ENCODE measurements at regions not wholly inside any gene's neighbourhood (a gene's known extent, or its start where the extent isn't known, plus 50 kb on each side); places are given as distances from the start of the nearest gene placed in this dataset.
"Not testable (repeated sequence)": the region's sequence is repeated elsewhere in the genome, so short reads cannot be mapped to it uniquely, and the experiment has no call there.

GRCh38 chr2:59875836-59876235, 677.6 kb downstream of the BCL11A start:
- no peak for DNase-seq (ENCODE audit: low spot score)

GRCh38 chr2:59874971-59875755, 678.3 kb downstream of the BCL11A start:
- DNase-seq (ENCODE audit: low spot score): no peak

GRCh38 chr2:59874361-59874760, 679.1 kb downstream of the BCL11A start:
- no peak for DNase-seq (ENCODE audit: low spot score)

DNA sequence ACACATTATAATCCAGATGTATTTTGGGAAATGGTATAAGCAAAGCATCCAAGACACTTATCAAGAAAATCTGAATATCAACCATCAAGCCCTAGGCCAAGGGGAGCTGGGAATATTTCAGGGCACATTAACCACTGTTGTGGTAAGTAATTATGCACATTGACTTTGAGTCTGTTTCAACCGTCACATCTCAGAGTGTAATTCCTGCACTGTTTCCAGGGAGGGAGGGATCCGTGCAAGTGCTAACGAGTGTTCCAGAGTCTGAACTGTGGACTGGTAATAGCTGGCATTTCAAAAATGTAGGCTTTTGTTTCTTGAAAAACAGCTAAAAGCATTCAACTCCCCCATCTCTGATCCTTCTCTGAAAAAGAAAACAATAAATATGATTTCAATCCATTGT, 681.6 kb downstream of the BCL11A start:
- no peak for DNase-seq (ENCODE audit: low spot score)

- DNase-seq (ENCODE audit: low spot score): no peak
Observed at GRCh38 chr2:59868981-59869380, 684.5 kb downstream of the BCL11A start.

GRCh38 chr2:59866436-59866835, 687.0 kb downstream of the BCL11A start:
- no peak for DNase-seq (ENCODE audit: low spot score)

DNA sequence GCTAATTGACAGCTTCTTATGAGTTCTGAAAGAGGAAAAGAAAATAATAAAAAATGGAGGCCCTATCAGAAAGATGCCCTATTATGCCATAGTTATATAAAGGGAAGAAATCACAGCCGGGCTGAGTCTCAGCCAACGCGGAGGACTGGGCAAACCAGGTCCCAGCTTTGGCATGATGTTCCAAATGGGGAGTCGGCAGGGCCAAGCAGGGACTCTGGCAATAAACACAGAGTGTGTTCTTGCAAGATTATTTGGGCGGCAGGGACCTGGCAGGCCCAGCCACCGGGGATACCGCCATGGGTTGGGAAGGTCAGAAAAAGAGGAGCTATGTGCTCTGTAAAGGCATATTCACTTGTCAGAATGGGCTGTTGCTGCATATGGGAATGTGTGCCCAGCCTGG, 694.9 kb downstream of the BCL11A start:
- no peak for DNase-seq (ENCODE audit: low spot score)

GRCh38 chr2:59857109-59857508, 696.3 kb downstream of the BCL11A start:
- no peak for DNase-seq (ENCODE audit: low spot score)

GRCh38 chr2:59856391-59856790, 697.1 kb downstream of the BCL11A start:
- no peak for DNase-seq (ENCODE audit: low spot score)

DNA sequence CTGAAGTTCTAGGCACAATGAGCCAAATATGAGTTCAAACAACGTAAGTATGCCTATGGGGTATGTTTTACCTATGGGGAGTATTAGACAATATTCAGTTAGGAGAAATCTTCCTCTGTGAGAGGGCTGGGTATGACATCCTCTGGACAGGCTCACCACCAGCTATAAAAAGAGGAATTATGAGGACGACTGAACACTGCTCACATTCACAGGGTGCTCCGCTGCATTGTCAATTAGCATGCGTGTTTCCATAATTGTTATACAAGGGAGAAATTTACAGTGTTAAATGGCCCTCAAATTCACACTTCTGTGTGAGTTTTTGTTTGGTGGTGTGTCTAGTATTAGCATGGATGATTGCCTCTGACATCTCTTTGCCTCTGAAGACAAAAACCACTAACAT, 700.4 kb downstream of the BCL11A start:
- DNase-seq (ENCODE audit: low spot score): no peak

DNA sequence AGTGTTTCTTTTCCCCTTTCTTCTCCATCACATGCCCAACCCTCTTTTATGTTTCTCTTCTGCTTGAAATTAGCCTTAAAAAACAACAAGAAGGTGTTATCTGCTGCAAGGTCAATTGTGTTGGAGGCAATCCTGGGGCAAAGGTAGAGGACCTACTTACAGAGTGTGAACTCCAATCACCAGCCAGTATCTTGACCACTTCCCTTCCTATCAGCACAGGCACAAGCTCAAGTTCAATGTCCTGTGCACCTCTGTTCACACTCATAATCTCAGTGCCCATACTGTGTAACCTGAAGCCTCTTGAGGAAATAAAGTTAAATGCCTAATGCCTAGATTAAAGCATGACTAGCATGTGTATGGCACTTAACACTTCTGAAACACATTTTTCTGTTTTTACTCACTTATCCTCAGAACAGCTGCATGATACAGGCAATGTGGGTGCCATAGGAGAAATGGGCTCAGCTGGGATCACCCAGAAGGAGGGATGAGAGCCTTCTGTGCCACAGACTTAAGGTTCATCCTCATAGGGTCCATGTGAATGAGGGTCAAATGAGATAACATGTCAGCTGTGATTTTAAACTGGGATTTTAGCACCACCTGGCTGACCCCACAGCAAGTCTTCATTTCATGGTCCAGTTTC, 701.5 kb downstream of the BCL11A start:
- DNase-seq (ENCODE audit: low spot score): no peak

GRCh38 chr2:59850554-59850953, 702.9 kb downstream of the BCL11A start:
- DNase-seq (ENCODE audit: low spot score): no peak

- DNase-seq (ENCODE audit: low spot score): no peak
Observed at GRCh38 chr2:59833941-59834340, 719.5 kb downstream of the BCL11A start.

GRCh38 chr2:59830601-59831000, 722.9 kb downstream of the BCL11A start:
- no peak for DNase-seq (ENCODE audit: low spot score)

DNA sequence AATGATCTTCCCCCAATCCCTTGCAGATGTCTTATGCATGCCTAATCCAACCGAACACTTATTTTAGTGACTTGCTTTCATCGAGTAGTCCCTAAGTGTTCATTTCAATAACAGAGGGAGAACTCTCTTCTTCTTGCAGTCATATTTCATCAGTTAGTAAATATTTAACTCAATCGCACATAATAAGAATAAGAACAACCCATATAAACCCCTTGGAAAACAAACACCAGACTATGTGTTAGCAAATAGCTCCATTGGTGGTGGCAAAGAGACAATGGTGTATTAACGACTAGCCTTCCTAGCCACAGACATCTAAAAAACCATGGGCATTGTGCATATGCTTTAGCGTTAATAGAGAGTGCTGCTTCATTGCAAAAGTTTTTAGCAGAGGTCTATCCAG, 725.8 kb downstream of the BCL11A start:
- no peak for DNase-seq (ENCODE audit: low spot score)

DNA sequence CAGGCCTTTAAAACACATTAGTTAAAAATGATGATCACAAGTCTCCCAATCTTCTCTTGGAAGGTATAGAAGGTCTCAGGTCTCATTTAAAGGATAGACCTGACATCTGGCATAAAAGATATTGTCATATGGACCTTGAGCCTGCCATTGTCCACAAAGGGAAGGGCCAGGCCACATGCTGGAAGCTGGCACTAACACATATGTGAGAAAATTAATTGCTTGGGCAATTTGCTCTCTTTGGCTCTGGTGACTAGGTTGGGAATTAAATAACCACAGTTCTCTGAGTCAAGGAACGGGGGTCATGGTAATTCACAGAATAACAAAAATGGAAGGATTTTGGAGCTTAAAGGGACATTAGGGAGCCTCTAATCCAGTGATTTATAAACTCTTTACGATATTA, 727.3 kb downstream of the BCL11A start:
- DNase-seq (ENCODE audit: low spot score): no peak

DNA sequence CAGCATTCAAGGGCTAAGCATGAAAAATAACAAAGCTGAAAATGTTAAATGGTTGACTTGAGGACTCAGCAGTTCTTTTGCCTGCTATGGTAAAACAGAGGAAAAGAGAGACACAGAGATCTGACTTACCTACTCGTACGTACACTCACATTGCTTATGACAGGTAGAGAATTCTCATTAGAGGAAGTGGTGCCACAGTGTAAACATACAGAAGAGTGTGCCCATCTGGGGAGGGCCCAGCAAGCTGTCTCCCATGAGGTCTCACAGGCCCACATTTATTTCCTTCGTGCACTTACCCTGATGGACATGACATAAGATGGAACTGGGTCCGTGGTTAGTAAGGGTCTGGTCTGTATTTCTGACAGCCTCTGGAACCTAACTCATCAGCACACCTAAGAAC, 729.1 kb downstream of the BCL11A start:
- DNase-seq (ENCODE audit: low spot score): no peak

GRCh38 chr2:59816075-59816474, 737.4 kb downstream of the BCL11A start:
- no peak for DNase-seq (ENCODE audit: low spot score)

DNA sequence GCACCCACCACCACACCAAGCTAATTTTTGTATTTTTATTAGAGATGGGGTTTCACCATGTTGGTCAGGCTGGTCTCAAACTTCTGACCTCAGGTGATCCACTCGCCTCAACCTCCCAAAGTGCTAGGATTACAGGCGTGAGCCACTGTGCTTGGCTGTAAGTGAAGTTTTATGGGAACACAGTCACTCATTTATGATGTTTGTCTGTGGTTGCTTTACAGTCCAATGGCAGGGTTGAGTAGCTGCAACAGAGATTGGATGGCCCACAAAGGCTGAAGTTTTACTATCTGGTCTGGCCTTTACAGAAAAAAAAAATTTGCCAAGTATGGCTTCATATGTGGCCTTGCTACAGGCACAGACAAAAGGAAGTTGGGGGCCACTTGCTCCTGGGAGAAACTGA, 743.2 kb downstream of the BCL11A start:
- not testable (repeated sequence) for DNase-seq (ENCODE audit: low spot score)

- no peak for DNase-seq (ENCODE audit: low spot score)
Observed at GRCh38 chr2:59806486-59806885, 747.0 kb downstream of the BCL11A start.

DNA sequence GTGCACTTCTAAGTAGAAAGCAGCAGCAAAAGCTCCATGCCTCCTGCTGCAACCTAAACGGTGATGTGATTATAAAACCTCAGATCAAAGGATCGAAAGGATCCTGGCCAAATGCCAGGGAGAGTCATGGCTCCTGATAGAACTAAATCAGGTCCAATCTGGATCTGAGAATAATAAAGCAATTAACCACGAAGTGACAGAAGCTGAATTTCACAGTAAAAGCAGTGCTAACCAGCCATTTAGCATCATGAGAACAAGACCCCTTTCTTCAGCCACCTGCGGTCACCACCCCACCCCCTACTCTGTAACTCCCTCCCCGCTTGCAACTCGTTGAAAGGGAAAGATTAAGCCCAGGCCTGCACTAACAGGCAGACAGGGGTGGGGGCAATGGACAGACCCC, 748.7 kb downstream of the BCL11A start:
- no peak for DNase-seq (ENCODE audit: low spot score)

GRCh38 chr2:59803586-59803985, 749.9 kb downstream of the BCL11A start:
- no peak for DNase-seq (ENCODE audit: low spot score)

DNA sequence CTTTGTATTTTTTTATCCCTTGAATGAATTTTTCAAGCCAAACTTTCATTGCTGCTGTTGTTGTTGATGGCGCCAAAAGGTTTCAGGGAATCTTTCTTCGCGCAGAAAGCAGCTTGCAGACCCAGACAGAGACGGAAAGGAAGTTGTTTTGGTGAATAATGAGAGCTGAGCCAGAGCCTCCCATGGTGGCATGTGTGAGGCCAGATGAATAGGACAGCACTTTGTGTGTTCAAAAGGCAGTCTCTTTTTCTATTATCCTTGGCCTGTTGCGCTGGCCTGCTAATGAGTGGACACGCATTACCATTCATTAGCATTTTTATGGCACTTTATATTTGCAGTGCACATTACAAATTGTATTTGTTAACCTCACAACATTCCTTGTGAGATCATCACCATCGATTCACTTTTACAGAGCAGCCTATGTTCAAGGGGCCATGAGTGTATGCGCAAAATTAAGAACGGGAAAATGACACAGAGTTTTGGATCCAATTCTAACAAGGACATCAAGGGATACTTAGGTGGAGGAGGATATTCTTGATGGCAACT, 754.7 kb downstream of the BCL11A start:
- no peak for DNase-seq (ENCODE audit: low spot score)
